GM12878 (cell line): ENCODE measurements at regions not wholly inside any gene's neighbourhood (a gene's known extent, or its start where the extent isn't known, plus 50 kb on each side); places are given as distances from the start of the nearest gene placed in this dataset.

Experiments used
- ATAC-seq: fragments of 200-7000 bp; cut with Tn5 transposase; 3 replicates; pipeline ENCODE4 v1.9.1; 2020; ENCODE audit warnings: mild to moderate bottlenecking, moderate library complexity
- BruUV-seq: library from RNA; stranded (reverse); fragments of 400-500 nt; replicated peaks from 2 replicates; lab custom pipeline; 2021; lab: Mats Ljungman, UMichigan
- CTCF ChIA-PET: fragments of 300-600 bp; sonication (Branson Sonifier 250); formaldehyde crosslinking; extraction: SDS; loops from one replicate; lab custom pipeline; 2021; ENCODE audit warnings: inconsistent platforms; lab: Yijun Ruan, JAX
- POLR2A ChIA-PET: fragments of 350-600 bp; formaldehyde crosslinking; extraction: SDS; loops from one replicate; lab custom pipeline; 2021; ENCODE audit warnings: inconsistent platforms; lab: Charles Lee
- RAD21 ChIA-PET: fragments of 300-600 bp; sonication (Branson Sonifier 250); formaldehyde crosslinking; loops from one replicate; lab custom pipeline; 2023; ENCODE audit warnings: antibody characterized with exemption; ENCODE audit not compliant: unreplicated experiment; lab: Charles Lee
- SMC1A ChIA-PET: fragments of 300-600 bp; sonication (Branson Sonifier 250); formaldehyde crosslinking; loops from one replicate; lab custom pipeline; 2023; ENCODE audit not compliant: unreplicated experiment, uncharacterized antibody; lab: Charles Lee
- DNase-seq: peaks from one replicate; pipeline ENCODE4 v3.0.0-alpha.2; 2011; ENCODE audit warnings: low read depth, low spot score
- FAIRE-seq: peaks from 3 replicates; lab custom pipeline; 2011; peaks lifted over from hg19 to GRCh38; lab: Jason Lieb, UNC
- H2AFZ ChIP-seq: 2 replicates; pipeline ENCODE4 v1.6.0; 2011; ENCODE audit warnings: low read depth, low read length, control low read depth; ENCODE audit not compliant: control insufficient read depth
- H3K27ac ChIP-seq: 2 replicates; pipeline ENCODE4 v1.5.1; 2011; ENCODE audit warnings: control low read depth; ENCODE audit not compliant: control insufficient read depth, insufficient read depth
- H3K27me3 ChIP-seq, 2 experiments: replicated peaks in 1 of 2; 2 replicates each; pipeline versions ENCODE4 v1.6.0 to v1.6.1; 2011; ENCODE audit warnings: low read length in 1 of 2; ENCODE audit not compliant: control insufficient read depth in 2 of 2, insufficient read depth in 2 of 2
- H3K36me3 ChIP-seq, 2 experiments: 2 replicates each; pipeline ENCODE4 v1.5.1; 2011; ENCODE audit warnings: low read length in 1 of 2; ENCODE audit not compliant: control insufficient read depth in 2 of 2, insufficient read depth in 2 of 2
- H3K4me1 ChIP-seq: 2 replicates; pipeline ENCODE4 v1.6.1; 2011; ENCODE audit warnings: mild to moderate bottlenecking, low read length, moderate library complexity, mixed read lengths; ENCODE audit not compliant: control insufficient read depth, insufficient read depth
- H3K4me2 ChIP-seq: 2 replicates; pipeline ENCODE4 v1.6.0; 2011; ENCODE audit warnings: control low read depth; ENCODE audit not compliant: control insufficient read depth, insufficient read depth
- H3K4me3 ChIP-seq: fragments of 200-600 bp; sonication (generic); 2 replicates; pipeline ENCODE4 v1.5.1; 2016
- H3K79me2 ChIP-seq: 2 replicates; pipeline ENCODE4 v1.6.0; 2011; ENCODE audit warnings: low read length; ENCODE audit not compliant: control insufficient read depth, insufficient read depth
- H3K9ac ChIP-seq: 2 replicates; pipeline ENCODE4 v1.8.0; 2011; ENCODE audit warnings: low read length, control low read depth, mixed read lengths; ENCODE audit not compliant: control insufficient read depth, insufficient read depth
- H3K9me3 ChIP-seq: replicated peaks from 3 replicates; pipeline ENCODE4 v1.5.1; 2011; ENCODE audit warnings: mild to moderate bottlenecking, low read length; ENCODE audit not compliant: control insufficient read depth, insufficient read depth
- H4K20me1 ChIP-seq: 2 replicates; pipeline ENCODE4 v1.6.0; 2011; ENCODE audit not compliant: control insufficient read depth, insufficient read depth
- CHD2 ChIP-seq: IDR thresholded peaks from 2 replicates; pipeline ENCODE4 v1.6.1; 2011; ENCODE audit warnings: low read depth, low read length, improper control_type of control experiment, borderline replicate concordance
- CREB1 ChIP-seq: IDR thresholded peaks from 2 replicates; pipeline ENCODE4 v1.6.1; 2012; ENCODE audit warnings: low read depth, mild to moderate bottlenecking, inconsistent platforms
- CTCF ChIP-seq, 3 experiments: IDR thresholded peaks in 2 of 3; conservative IDR thresholded peaks in 1 of 3; 2 replicates each; pipeline ENCODE4 v1.5.1; 2011; ENCODE audit warnings: low read depth in 3 of 3, low read length in 3 of 3, mild to moderate bottlenecking in 3 of 3, control low read depth in 2 of 3, moderate library complexity in 2 of 3, inconsistent platforms in 1 of 3, mixed read lengths in 1 of 3; ENCODE audit not compliant: control insufficient read depth in 2 of 3, insufficient read depth in 1 of 3; ENCODE audit errors: extremely low read depth in 1 of 3
- EED ChIP-seq: sonication (generic); IDR thresholded peaks from 2 replicates; pipeline ENCODE4 v1.6.1; 2016; ENCODE audit warnings: antibody characterized with exemption, low read depth
- FOXM1 ChIP-seq: IDR thresholded peaks from 2 replicates; pipeline ENCODE4 v1.6.1; 2012; ENCODE audit warnings: low read depth, mild to moderate bottlenecking, inconsistent platforms, low read length, moderate library complexity
- HCFC1 ChIP-seq: fragments of 150-350 bp; IDR thresholded peaks from 2 replicates; pipeline ENCODE4 v1.6.1; 2014; ENCODE audit warnings: low read length
- KLF5 ChIP-seq: fragments of 450-650 bp; IDR thresholded peaks from 2 replicates; pipeline ENCODE4 v1.6.1; 2014; ENCODE audit warnings: mild to moderate bottlenecking; ENCODE audit not compliant: partially characterized antibody
- POU2F2 ChIP-seq: IDR thresholded peaks from 3 replicates; pipeline ENCODE4 v1.6.1; 2011; ENCODE audit warnings: low read depth, mild to moderate bottlenecking, low read length, borderline replicate concordance
- SIN3A ChIP-seq: IDR thresholded peaks from 2 replicates; pipeline ENCODE4 v1.6.1; 2012; ENCODE audit warnings: low read depth, low read length, improper control_type of control experiment
- STAT3 ChIP-seq: IDR thresholded peaks from 2 replicates; pipeline ENCODE4 v1.6.1; 2011; ENCODE audit warnings: low read depth, low read length, improper control_type of control experiment
- SUPT20H ChIP-seq: IDR thresholded peaks from 2 replicates; pipeline ENCODE4 v1.6.1; 2011; ENCODE audit warnings: low read depth, mild to moderate bottlenecking, low read length, moderate library complexity, borderline replicate concordance; ENCODE audit not compliant: control insufficient read depth
- TAF1 ChIP-seq: IDR thresholded peaks from 2 replicates; pipeline ENCODE4 v1.6.1; 2011; ENCODE audit warnings: mild to moderate bottlenecking, low read depth, low read length, borderline replicate concordance
- TBL1XR1 ChIP-seq: IDR thresholded peaks from 2 replicates; pipeline ENCODE4 v1.6.1; 2012; ENCODE audit warnings: low read depth, low read length, improper control_type of control experiment
- ZZZ3 ChIP-seq: IDR thresholded peaks from 2 replicates; pipeline ENCODE4 v1.6.1; 2011; ENCODE audit warnings: low read depth; ENCODE audit not compliant: control insufficient read depth, insufficient read length
- WGBS: methylation state at CpG from one replicate; pipeline ENCODE4 v1.1.6; 2016; ENCODE audit warnings: low lambda C conversion rate; ENCODE audit not compliant: insufficient replicate concordance, insufficient coverage; ENCODE audit errors: missing lambda C conversion rate; 5-methylcytosine and 5-hydroxymethylcytosine counted together
- in situ Hi-C: fragments of 300-500 bp; cut with MboI; formaldehyde crosslinking; loops from 9 replicates; pipeline ENCODE4 v1.14.3; 2018; ENCODE audit warnings: mixed read lengths
- intact Hi-C: fragments of 100-400 bp; cut with micrococcal nuclease; formaldehyde crosslinking; loops from one replicate; pipeline ENCODE4 v1.14.2; 2022; ENCODE audit not compliant: unreplicated experiment

GRCh38 chr3:170705131-170705530 lies 119.3 kb upstream of the SLC7A14 start:
- DNase-seq (no peak), ATAC-seq (no peak), FAIRE-seq (no peak)
- no TSS peak for BruUV-seq
- ChIA-PET POLR2A (no interaction called here), SMC1A (interaction anchor here (0.9 kb wide), 1 partner anchor 9 kb away, joined by 4 read pairs; no protein-coding TSS in a partner anchor), CTCF (interaction anchor here (0.6 to 0.9 kb wide), 3 partner anchors 9 to 105 kb away, joined by 3 to 4 read pairs (median 3); no protein-coding TSS in a partner anchor), RAD21 (no interaction called here)
- WGBS, result 66% methylated on average over 5 of the region's 5 CpGs
- no peaks in the 10 kb centered on the region for H4K20me1 ChIP-seq
- intact Hi-C loops, result no loop called here
- H3K27me3 ChIP-seq, result no peaks in the 10 kb centered on the region; a peak in 1 of 4 replicates
- in situ Hi-C loops, result no loop called here
- no peak overlapping the region for H3K4me2 ChIP-seq
- H3K27ac ChIP-seq, result no peak overlapping the region
- no peak for TF ChIP-seq CTCF (IDR thresholded peaks at IDR 0.05 in 2 of 3, conservative IDR thresholded peaks at IDR 0.05 in 1 of 3; ENCODE audit: control insufficient read depth in 2 of 3, extremely low read depth in 1 of 3, insufficient read depth in 1 of 3, low read depth in 3 of 3, low read length in 3 of 3)
- no peak for TF ChIP-seq CHD2
- TF ChIP-seq KLF5, result no peak
- no peak for TF ChIP-seq HCFC1
- no peak for TF ChIP-seq EED
- TF ChIP-seq TBL1XR1, result no peak
- TF ChIP-seq POU2F2, result no peak
- TF ChIP-seq FOXM1, result no peak
- TF ChIP-seq CREB1, result no peak
- no peak for TF ChIP-seq ZZZ3
- TF ChIP-seq SIN3A, result no peak
- TF ChIP-seq SUPT20H, result no peak
- no peak for TF ChIP-seq TAF1
- TF ChIP-seq STAT3, result no peak
- no peaks in the 10 kb centered on the region for H3K4me1 ChIP-seq
- H3K9ac ChIP-seq, result no peak overlapping the region
- H3K4me3 ChIP-seq, result no peak overlapping the region
- no peak overlapping the region for H2AFZ ChIP-seq
- no peaks in the 10 kb centered on the region for H3K36me3 ChIP-seq
- H3K79me2 ChIP-seq, result no peaks in the 10 kb centered on the region
- H3K9me3 ChIP-seq, result peaks cover 2% of the 10 kb centered on the region; the same call in 1 of the 3 replicates
